ENCODE measurements at regions not wholly inside any gene's neighbourhood (a gene's known extent, or its start where the extent isn't known, plus 50 kb on each side); places are given as distances from the start of the nearest gene placed in this dataset.

DNA sequence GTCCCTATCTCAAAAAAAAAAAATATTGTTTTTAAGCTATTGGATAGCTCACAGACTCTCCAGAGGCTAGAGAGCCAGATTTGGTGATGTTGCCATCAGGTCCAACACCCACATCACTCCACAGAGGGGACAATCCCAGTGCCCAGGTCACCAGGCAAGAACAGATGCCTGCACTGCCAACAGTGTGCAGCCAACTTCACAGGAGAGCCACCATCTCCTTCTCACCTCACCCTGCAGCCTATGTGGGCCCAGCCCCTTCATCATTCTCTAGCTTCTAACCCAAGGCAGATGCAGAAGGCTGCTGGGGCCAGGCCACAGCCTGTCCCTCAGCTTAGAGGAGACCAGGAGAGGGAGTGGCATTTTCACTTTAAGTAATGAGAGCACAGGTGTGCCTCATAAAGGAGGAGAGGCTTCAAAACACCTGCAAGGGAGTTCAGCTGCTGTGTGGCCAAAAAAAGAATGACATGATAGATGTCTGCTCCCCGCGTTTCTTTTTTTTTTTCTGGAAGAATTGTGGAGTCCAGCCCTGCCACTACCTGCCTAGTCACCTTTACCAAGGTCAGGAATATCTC lies 98.0 kb upstream of the ZSWIM2 start:
- TF ChIP-seq, protein P1, sequence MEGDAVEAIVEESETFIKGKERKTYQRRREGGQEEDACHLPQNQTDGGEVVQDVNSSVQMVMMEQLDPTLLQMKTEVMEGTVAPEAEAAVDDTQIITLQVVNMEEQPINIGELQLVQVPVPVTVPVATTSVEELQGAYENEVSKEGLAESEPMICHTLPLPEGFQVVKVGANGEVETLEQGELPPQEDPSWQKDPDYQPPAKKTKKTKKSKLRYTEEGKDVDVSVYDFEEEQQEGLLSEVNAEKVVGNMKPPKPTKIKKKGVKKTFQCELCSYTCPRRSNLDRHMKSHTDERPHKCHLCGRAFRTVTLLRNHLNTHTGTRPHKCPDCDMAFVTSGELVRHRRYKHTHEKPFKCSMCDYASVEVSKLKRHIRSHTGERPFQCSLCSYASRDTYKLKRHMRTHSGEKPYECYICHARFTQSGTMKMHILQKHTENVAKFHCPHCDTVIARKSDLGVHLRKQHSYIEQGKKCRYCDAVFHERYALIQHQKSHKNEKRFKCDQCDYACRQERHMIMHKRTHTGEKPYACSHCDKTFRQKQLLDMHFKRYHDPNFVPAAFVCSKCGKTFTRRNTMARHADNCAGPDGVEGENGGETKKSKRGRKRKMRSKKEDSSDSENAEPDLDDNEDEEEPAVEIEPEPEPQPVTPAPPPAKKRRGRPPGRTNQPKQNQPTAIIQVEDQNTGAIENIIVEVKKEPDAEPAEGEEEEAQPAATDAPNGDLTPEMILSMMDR (IDR thresholded peaks at IDR 0.05), result no peak
- TF ChIP-seq POLR2A (IDR thresholded peaks at IDR 0.05), result no peak

Data from heart left ventricle (tissue), 13 donors.